A673 (cell line): ENCODE measurements at regions not wholly inside any gene's neighbourhood (a gene's known extent, or its start where the extent isn't known, plus 50 kb on each side); places are given as distances from the start of the nearest gene placed in this dataset.

Experiments
- EZH2 ChIP-seq: fragments of 200-600 bp; sonication (generic); IDR thresholded peaks from 2 replicates; pipeline ENCODE4 v1.6.1; 2017; ENCODE audit warnings: borderline replicate concordance, low read depth, mild to moderate bottlenecking, mixed read lengths, antibody characterized with exemption, low read length; ENCODE audit not compliant: poor library complexity, severe bottlenecking
- TF ChIP-seq, protein P1 (sequence below): fragments of 300-800, 200-600 bp; sonication (generic); conservative IDR thresholded peaks from 2 replicates; pipeline ENCODE4 v1.5.1; 2017; ENCODE audit warnings: low read depth, mild to moderate bottlenecking, antibody characterized with exemption, low read length, moderate library complexity, mixed read lengths

- TF ChIP-seq, protein P1, sequence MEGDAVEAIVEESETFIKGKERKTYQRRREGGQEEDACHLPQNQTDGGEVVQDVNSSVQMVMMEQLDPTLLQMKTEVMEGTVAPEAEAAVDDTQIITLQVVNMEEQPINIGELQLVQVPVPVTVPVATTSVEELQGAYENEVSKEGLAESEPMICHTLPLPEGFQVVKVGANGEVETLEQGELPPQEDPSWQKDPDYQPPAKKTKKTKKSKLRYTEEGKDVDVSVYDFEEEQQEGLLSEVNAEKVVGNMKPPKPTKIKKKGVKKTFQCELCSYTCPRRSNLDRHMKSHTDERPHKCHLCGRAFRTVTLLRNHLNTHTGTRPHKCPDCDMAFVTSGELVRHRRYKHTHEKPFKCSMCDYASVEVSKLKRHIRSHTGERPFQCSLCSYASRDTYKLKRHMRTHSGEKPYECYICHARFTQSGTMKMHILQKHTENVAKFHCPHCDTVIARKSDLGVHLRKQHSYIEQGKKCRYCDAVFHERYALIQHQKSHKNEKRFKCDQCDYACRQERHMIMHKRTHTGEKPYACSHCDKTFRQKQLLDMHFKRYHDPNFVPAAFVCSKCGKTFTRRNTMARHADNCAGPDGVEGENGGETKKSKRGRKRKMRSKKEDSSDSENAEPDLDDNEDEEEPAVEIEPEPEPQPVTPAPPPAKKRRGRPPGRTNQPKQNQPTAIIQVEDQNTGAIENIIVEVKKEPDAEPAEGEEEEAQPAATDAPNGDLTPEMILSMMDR, result no peak
- no peak for TF ChIP-seq EZH2
These were observed 234.1 kb downstream of the GATA3 start for GRCh38 chr10:8288600-8288999.
